Limb (tissue), 2 donors: ENCODE measurements at regions not wholly inside any gene's neighbourhood (a gene's known extent, or its start where the extent isn't known, plus 50 kb on each side); places are given as distances from the start of the nearest gene placed in this dataset.

Experiments used
- DNase-seq, 2 donors: peaks; one replicate each; pipeline ENCODE4 v3.0.0-alpha.2; 2016; ENCODE audit errors: extremely low spot score in 2 of 2

DNA sequence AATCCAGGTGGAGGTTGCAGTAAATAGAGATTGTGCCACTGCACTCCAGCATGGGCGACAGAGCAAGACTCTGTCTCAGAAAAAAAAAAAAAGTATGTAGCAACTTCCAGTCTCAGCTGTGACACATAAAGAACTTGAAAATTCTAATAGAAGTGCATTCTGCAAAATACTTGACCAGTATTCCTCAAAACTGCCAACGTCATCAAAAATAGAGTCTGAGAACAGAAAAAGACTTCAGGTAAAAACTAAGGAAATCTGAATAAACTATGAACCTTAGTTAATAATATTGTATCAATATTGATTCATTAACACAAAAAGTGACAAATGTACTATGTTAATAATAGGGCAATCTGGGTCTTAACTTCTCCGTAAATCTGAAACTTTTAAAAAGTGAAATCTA is 76.7 kb upstream of the WDR75 start:
- no peak for DNase-seq

DNA sequence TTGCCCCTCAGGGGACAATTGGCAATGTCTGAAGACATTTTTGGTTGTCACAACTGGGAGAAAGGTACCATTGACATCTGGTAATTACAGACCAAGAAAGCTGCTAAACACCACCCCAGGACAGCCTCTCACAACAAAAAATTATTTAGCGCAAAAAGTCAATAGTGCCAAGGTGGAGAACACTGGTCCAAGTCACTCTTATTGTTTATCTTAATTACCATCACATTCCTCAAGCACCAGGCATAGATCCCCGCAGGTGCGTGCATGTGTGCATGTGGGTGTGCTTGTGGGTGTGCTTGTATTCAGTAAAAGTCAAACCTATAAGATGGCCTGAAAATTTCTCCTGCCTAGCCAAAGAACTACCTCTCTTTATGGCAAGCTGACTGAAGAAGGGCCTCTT is 74.9 kb upstream of the WDR75 start:
- DNase-seq: no peak

DNA sequence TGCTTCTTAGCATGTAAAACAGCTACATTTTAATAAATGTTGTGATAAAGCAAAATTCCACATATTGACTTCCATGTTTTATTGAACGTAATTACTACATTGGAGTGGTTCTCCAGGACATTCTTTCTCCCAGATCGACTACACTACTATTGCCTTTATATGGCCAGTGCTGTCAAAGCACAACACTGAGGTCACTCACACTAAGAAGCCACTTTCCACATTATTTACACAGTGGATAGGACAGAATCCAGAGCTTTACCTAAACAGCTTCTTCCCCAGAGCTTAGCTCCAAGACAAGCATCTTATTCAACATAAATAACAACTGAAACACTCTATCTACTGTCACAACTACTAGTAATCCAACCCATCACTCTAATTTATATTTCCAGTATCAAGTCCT is 73.9 kb upstream of the WDR75 start:
- no peak for DNase-seq

DNA sequence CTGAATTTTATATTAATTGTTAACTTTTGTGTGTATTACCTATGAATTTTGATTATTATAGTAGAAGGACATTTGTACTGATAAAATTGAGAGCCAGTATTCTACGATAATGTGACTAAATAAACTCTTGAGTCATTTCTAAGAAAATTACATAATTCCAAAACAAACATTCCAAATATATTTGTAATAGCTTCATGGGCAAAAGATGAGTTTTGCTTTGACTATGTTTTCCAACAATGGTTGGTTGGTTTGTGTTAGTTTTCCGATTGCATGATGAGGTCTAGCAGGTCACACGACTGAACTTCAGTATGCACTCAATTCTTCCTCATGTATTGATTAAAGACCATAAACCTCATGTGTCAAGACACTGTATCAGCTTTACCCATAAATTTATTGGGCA is 71.7 kb upstream of the WDR75 start:
- DNase-seq: no peak

DNA sequence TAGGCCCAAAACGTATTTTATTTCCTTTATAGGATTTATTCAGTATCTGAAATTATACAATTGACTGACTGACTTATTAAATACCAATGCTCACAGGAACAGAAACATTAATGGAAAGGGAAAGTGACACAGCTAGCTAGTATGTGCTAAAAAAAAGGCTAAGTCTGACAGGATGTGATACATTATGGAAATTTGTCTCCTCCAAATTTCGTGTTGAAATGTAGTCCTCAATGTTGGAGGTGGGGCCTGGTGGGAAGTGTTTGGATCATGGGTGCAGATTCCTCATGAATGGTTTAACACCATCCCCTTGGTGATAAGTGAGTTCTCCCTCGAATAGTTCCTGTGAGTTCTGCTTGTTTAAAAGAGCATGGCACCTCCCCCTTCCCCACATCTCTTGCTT is 70.6 kb upstream of the WDR75 start:
- no peak for DNase-seq

DNA sequence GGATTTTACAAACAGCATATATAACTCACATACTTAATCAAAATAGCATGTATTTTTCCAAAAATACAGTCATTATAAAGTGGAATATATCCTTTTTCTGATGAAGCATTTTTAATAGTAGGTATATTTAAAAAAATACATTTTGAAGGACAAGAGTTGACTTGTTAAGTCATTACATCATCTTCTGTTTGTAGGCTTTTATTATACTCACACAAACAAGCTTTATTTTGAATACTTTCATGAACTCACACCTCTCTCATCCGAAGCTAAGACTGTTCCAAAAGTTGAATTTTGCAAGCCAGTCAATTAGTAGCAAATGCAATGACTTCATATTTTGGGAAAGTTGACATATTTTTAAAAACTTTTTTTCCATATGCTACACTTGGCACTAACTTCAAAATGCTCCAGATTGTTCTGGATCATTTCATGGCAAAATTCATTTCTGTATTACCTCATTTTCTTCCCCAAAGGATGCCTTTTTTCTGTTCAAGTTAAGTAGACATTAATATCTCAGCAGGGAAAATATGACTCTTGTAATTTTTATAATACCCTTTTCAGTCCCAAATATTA is 68.5 kb upstream of the WDR75 start:
- DNase-seq: peak in 1 of 2 donors; percentile 85

DNA sequence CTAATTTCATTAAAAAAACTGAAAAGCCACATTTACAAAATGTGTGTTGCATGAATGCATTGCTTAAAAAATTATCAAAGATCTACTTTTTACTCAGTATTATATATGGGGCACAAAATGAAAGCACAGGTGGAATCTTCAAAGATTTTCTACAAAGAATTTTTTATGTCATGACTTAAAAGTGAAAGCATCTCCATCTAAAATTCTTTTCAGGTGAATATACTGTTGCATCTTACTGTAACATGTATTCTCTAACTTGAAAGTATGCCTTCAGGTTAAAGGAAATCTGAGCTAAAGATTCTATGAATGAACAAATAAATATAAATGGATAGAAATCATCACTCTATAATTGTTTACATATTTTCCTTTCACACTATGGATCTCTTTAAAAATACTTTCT is 66.8 kb upstream of the WDR75 start:
- no peak for DNase-seq

DNA sequence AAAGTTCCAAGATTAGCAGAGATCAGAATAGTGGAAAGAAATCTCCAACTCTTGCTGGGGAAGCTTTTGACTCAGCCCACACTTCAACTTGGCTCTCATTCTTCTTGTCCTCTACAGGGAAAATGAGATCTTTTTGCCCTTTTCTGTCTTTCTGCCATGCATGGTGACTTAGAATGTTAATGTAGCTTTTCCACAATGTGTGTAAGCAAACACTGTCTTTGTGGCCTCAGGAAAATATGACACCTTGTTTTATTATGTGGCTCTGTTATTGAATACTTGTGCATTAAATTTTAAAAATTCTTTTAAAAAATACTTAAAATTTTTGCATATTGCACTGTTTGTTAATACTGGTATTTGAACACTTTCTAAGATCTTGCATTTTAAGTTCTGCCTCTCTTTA is 65.4 kb upstream of the WDR75 start:
- DNase-seq: no peak

DNA sequence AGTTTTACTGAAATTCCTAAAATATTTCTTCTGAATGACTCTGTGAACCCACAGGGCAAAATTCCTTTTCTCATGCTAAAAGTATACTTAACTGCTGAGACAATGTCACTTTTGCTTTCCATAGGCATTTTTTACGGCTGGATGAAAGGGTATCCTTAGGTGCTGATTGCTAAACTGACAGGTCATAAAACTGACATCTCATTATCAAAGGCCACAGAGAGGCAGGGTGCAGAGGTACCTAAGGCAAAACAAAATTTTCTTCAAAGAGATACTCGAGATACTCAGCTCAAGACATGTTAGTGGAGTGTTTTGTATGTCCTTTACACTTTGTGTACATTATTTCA is 62.0 kb upstream of the WDR75 start:
- no peak for DNase-seq

DNA sequence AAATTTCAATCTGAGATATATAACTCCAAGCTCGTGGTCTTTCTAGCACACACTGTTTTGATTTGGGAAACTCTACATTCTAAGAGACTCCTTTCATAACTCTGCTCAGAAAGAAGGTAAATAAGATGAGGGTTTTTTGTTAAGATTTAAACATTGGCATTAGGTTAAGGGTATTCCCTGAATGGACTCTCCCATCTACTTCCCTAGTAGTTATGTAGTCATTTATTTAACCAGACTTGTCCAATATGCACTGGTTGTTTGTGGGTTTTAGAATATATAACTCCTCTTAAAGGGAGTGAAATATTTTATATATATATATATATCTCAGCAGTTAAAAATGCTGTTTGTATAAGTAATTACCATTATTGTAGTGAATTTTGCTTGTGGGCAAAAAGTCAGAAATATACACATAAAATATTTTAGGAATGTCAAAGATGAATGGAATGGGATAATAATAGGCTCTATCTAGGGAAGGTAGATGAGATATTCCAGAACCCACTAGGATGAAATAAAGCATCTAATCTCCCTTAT is 61.5 kb upstream of the WDR75 start:
- DNase-seq: no peak

DNA sequence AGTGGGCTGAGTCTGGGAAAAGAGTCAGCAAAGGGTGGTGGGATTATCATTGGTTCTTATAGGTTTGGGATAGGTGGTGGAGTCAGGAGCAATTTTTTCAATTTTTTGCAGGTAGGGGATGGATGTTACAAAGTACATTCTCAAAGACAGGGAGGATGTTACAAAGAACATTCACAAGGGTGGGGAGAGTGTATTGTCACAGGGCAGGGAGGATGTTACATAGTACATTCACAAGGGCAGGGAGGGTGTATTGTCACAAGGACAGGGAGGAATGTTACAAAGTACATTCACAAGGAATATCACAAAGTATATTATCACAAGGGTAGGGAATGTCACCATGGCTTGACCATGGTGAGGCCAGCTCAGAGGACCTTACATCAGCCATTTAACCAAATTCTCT is 58.6 kb upstream of the WDR75 start:
- no peak for DNase-seq

DNA sequence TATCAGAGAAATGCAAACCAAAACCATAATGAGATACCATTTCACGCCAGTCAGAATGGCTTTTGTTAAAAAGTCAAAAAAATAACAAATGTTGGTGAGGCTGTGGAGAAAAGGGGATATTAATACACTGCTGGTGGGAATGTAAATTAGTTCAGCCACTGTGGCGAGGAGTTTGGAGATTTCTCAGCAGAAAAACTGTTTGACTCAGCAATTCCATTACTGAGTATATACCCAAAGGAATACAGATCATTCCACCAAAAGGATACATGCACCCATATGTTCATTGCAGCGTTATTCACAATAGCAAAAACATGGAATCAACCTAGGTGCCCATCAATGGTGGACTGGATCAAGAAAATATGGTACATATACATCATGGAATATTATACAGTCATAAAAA is 54.5 kb upstream of the WDR75 start:
- no peak for DNase-seq

DNA sequence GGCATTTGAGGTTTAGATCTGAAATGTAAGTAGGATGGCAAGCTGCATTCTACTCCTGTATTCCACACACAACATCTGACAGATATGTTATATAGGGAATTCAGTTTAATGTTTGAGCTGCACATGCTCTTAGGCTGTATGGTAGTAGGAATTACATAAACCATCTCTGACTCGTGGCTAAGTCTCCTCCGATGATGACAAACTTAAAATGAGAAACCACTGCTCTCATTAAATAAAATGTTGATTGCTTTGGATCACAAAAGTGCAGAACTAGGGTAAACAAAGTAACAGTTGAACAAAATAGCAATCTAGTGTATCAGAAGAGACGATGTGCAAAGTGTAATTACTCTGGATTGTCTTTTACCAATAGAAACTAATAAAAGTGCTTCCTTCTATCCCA is 50.1 kb upstream of the WDR75 start:
- no peak for DNase-seq
